HepG2 (cell line): ENCODE measurements at regions not wholly inside any gene's neighbourhood (a gene's known extent, or its start where the extent isn't known, plus 50 kb on each side); places are given as distances from the start of the nearest gene placed in this dataset.

Experiments
- ATAC-seq: fragments of 200-7000 bp; cut with Tn5 transposase; 3 replicates; pipeline ENCODE4 v1.9.1; 2020; ENCODE audit warnings: mild to moderate bottlenecking, moderate library complexity
- BruUV-seq: library from RNA; stranded (reverse); fragments of 400-500 nt; replicated peaks from 2 replicates; lab custom pipeline; 2021; lab: Mats Ljungman, UMichigan
- CTCF ChIA-PET: fragments of 300-600 bp; formaldehyde crosslinking; extraction: SDS; loops from one replicate; lab custom pipeline; 2021; ENCODE audit warnings: low total read pairs, inconsistent platforms, low intra/inter-chr PET ratio; lab: Yijun Ruan, JAX
- POLR2A ChIA-PET: fragments of 350-600 bp; sonication (Branson Sonifier 250); formaldehyde crosslinking; loops from one replicate; lab custom pipeline; 2020; ENCODE audit warnings: antibody characterized with exemption, inconsistent platforms; lab: Yijun Ruan, JAX
- DNase-seq: peaks from one replicate; pipeline ENCODE4 v3.0.0-alpha.2; 2015; ENCODE audit warnings: low spot score
- FAIRE-seq: peaks from 3 replicates; lab custom pipeline; 2011; peaks lifted over from hg19 to GRCh38; lab: Jason Lieb, UNC
- H2AFZ ChIP-seq: one replicate; pipeline ENCODE4 v1.6.1; 2011; ENCODE audit warnings: low read length, inconsistent platforms
- H3K27ac ChIP-seq: fragments of 300-600 bp; 3 replicates; pipeline ENCODE4 v1.8.0; 2011; ENCODE audit warnings: mixed run types, mild to moderate bottlenecking, mixed read lengths, low read length, inconsistent platforms; ENCODE audit not compliant: insufficient read depth; ENCODE audit errors: extremely low read length
- H3K27me3 ChIP-seq, 2 experiments: fragments of 200-600 bp in 1 of 2; 2 replicates in 1 of 2; 3 replicates in 1 of 2; pipeline versions ENCODE4 v1.6.0 to v1.8.0; 2011; ENCODE audit warnings: low read length in 2 of 2, mild to moderate bottlenecking in 2 of 2, moderate library complexity in 2 of 2, inconsistent platforms in 1 of 2; ENCODE audit not compliant: insufficient read depth in 2 of 2, control insufficient read depth in 1 of 2
- H3K36me3 ChIP-seq, 2 experiments: fragments of 200-600 bp in 1 of 2; replicated peaks in 1 of 2; 2 replicates in 1 of 2; 3 replicates in 1 of 2; pipeline versions ENCODE4 v1.5.1 to v1.8.0; 2011; ENCODE audit warnings: low read length in 2 of 2, inconsistent platforms in 1 of 2; ENCODE audit not compliant: insufficient read depth in 2 of 2, control insufficient read depth in 1 of 2
- H3K4me1 ChIP-seq: 2 replicates; pipeline ENCODE4 v1.5.1; 2012; ENCODE audit warnings: low read length, inconsistent platforms; ENCODE audit not compliant: insufficient read depth
- H3K4me2 ChIP-seq: 2 replicates; pipeline ENCODE4 v1.6.0; 2011; ENCODE audit warnings: low read depth, low read length, inconsistent platforms
- H3K4me3 ChIP-seq, 3 experiments: fragments of 200-600 bp in 1 of 3; sonication (generic), shearing (Covaris generic) in 1 of 3; replicated peaks in 1 of 3; 2 replicates each; pipeline ENCODE4 v1.5.1; 2011 to 2016; ENCODE audit warnings: low read length in 3 of 3, inconsistent platforms in 2 of 3, low read depth in 2 of 3, mild to moderate bottlenecking in 2 of 3, control low read depth in 1 of 3, mixed read lengths in 1 of 3; ENCODE audit not compliant: insufficient read depth in 1 of 3
- H3K79me2 ChIP-seq: one replicate; pipeline ENCODE4 v1.6.1; 2011; ENCODE audit warnings: low read length, inconsistent platforms; ENCODE audit not compliant: insufficient read depth
- H3K9ac ChIP-seq: 2 replicates; pipeline ENCODE4 v1.6.0; 2011; ENCODE audit warnings: mild to moderate bottlenecking, low read depth, low read length, inconsistent platforms; ENCODE audit not compliant: insufficient read depth
- H3K9me3 ChIP-seq: 2 replicates; pipeline ENCODE4 v1.5.1; 2012; ENCODE audit warnings: mild to moderate bottlenecking, low read length
- H4K20me1 ChIP-seq: 2 replicates; pipeline ENCODE4 v1.6.0; 2011; ENCODE audit warnings: inconsistent platforms, mild to moderate bottlenecking, low read length, moderate library complexity; ENCODE audit not compliant: insufficient read depth
- CBX1 ChIP-seq: IDR thresholded peaks from one replicate; pipeline ENCODE4 v1.6.1; 2016; ENCODE audit warnings: antibody characterized with exemption, low read depth
- CREB3 ChIP-seq: sonication (generic); formaldehyde crosslinking; IDR thresholded peaks from 2 replicates; pipeline ENCODE4 v1.5.0; 2020; ENCODE audit warnings: missing genetic modification reagents
- FLYWCH1 ChIP-seq: sonication (generic); formaldehyde crosslinking; IDR thresholded peaks from 2 replicates; pipeline ENCODE4 v1.8.1; 2023; ENCODE audit warnings: mild to moderate bottlenecking, missing genetic modification reagents
- MATR3 ChIP-seq: sonication (generic); formaldehyde crosslinking; IDR thresholded peaks from 2 replicates; pipeline ENCODE4 v1.4.0; 2020; ENCODE audit warnings: missing genetic modification reagents
- MED13 ChIP-seq: sonication (generic); formaldehyde crosslinking; IDR thresholded peaks from 2 replicates; pipeline ENCODE4 v1.5.0; 2020; ENCODE audit warnings: missing genetic modification reagents
- SMYD3 ChIP-seq: sonication (generic); formaldehyde crosslinking; IDR thresholded peaks from 2 replicates; pipeline ENCODE4 v1.8.1; 2023; ENCODE audit warnings: mild to moderate bottlenecking, missing genetic modification reagents
- SOX6 ChIP-seq, 2 experiments: fragments of 450-650 bp in 1 of 2; sonication (generic) in 1 of 2; formaldehyde crosslinking in 1 of 2; IDR thresholded peaks; 2 replicates each; pipeline versions ENCODE4 v1.4.0 to v1.6.1; 2017 to 2020; ENCODE audit warnings: antibody characterized with exemption in 1 of 2, mild to moderate bottlenecking in 1 of 2, missing genetic modification reagents in 1 of 2
- TFDP2 ChIP-seq: sonication (generic); formaldehyde crosslinking; IDR thresholded peaks from 2 replicates; pipeline ENCODE4 v1.4.0; 2020; ENCODE audit warnings: missing genetic modification reagents
- ZNF136 ChIP-seq: sonication (generic); formaldehyde crosslinking; IDR thresholded peaks from 2 replicates; pipeline ENCODE4 v1.8.1; 2022; ENCODE audit warnings: low read depth, mild to moderate bottlenecking, moderate library complexity, missing genetic modification reagents
- ZNF292 ChIP-seq: sonication (generic); formaldehyde crosslinking; IDR thresholded peaks from 2 replicates; pipeline ENCODE4 v1.8.1; 2022; ENCODE audit warnings: mild to moderate bottlenecking, low read depth, missing genetic modification reagents, borderline replicate concordance
- ZNF333 ChIP-seq: sonication (generic); formaldehyde crosslinking; IDR thresholded peaks from 2 replicates; pipeline ENCODE4 v1.4.0; 2020; ENCODE audit warnings: mild to moderate bottlenecking, missing genetic modification reagents, borderline replicate concordance
- ZNF780A ChIP-seq: sonication (generic); formaldehyde crosslinking; IDR thresholded peaks from 2 replicates; pipeline ENCODE4 v1.8.0; 2022; ENCODE audit warnings: mild to moderate bottlenecking, missing genetic modification reagents, moderate library complexity
- WGBS: methylation state at CpG from one replicate; pipeline ENCODE4 v1.1.6; 2017; ENCODE audit warnings: low lambda C conversion rate; 5-methylcytosine and 5-hydroxymethylcytosine counted together
- in situ Hi-C: cut with HindIII; loops from 2 replicates; pipeline ENCODE4 v1.10.0; 2017; ENCODE audit warnings: low pct_unique_long_range_greater_than_20kb; ENCODE audit not compliant: extremely low pct_ligation_motif_present
- intact Hi-C: fragments of 100-400 bp; cut with micrococcal nuclease; formaldehyde crosslinking; loops from one replicate; pipeline ENCODE4 v1.10.0; 2022; ENCODE audit not compliant: unreplicated experiment

GRCh38 chr1:83028467-83028866 lies 970.5 kb downstream of the TTLL7 start:
- H3K27ac ChIP-seq: no peak overlapping the region
- H3K36me3 ChIP-seq: no peaks in the 10 kb centered on the region
- peaks cover 85% of the 10 kb centered on the region for H3K9me3 ChIP-seq
- no TSS peak for BruUV-seq
- TF ChIP-seq MED13 (CRISPR knock-in tag) (no peak), ZNF780A (no peak), FLYWCH1 (CRISPR knock-in tag) (no peak), ZNF333 (CRISPR knock-in tag) (no peak), MATR3 (no peak), ZNF292 (CRISPR knock-in tag) (no peak), CREB3 (CRISPR knock-in tag) (no peak)
- no peak overlapping the region for H3K4me3 ChIP-seq
- ATAC-seq (no peak), FAIRE-seq (no peak), DNase-seq (no peak)
- H4K20me1 ChIP-seq: no peaks in the 10 kb centered on the region
- in situ Hi-C loops: no loop called here
- H3K9ac ChIP-seq: no peak overlapping the region
- H2AFZ ChIP-seq: no peak overlapping the region
- intact Hi-C loops: no loop called here
- no peak overlapping the region for H3K4me2 ChIP-seq
- no peaks in the 10 kb centered on the region for H3K4me1 ChIP-seq
- POLR2A ChIA-PET: no interaction called here
- no peaks in the 10 kb centered on the region for H3K79me2 ChIP-seq
- H3K27me3 ChIP-seq: no peaks in the 10 kb centered on the region
- CTCF ChIA-PET: no interaction called here

GRCh38 chr1:83027511-83027910 lies 971.4 kb downstream of the TTLL7 start:
- no TSS peak for BruUV-seq
- Histone ChIP-seq H3K4me1 (no peaks in the 10 kb centered on the region), H3K4me3 (no peak overlapping the region), H3K9ac (no peak overlapping the region), H4K20me1 (no peaks in the 10 kb centered on the region), H3K36me3 (no peaks in the 10 kb centered on the region), H3K27ac (no peak overlapping the region), H2AFZ (no peak overlapping the region), H3K4me2 (no peak overlapping the region), H3K79me2 (no peaks in the 10 kb centered on the region), H3K9me3 (peaks cover 84% of the 10 kb centered on the region), H3K27me3 (no peaks in the 10 kb centered on the region)
- no peak for TF ChIP-seq ZNF136 (CRISPR knock-in tag)
- no peak for TF ChIP-seq SOX6 (IDR thresholded peaks at IDR 0.05)
- no peak for TF ChIP-seq SOX6 (CRISPR knock-in tag; IDR thresholded peaks at IDR 0.05)
- TF ChIP-seq TFDP2 (CRISPR knock-in tag): no peak
- TF ChIP-seq SMYD3 (CRISPR knock-in tag): no peak
- TF ChIP-seq CBX1: no peak
- in situ Hi-C loops: no loop called here
- ChIA-PET CTCF (no interaction called here), POLR2A (no interaction called here)
- ATAC-seq (no peak), FAIRE-seq (no peak), DNase-seq (no peak)
- intact Hi-C loops: no loop called here
- 0% methylated on average over 1 of the region's 1 CpG for WGBS
